K562 (cell line): ENCODE measurements at regions not wholly inside any gene's neighbourhood (a gene's known extent, or its start where the extent isn't known, plus 50 kb on each side); places are given as distances from the start of the nearest gene placed in this dataset.
A peak's percentile ranks its signal among the peaks of the same experiment; 100 is the strongest.

Experiments
- ASH1L ChIP-seq: fragments of 450-650 bp; IDR thresholded peaks from 2 replicates; pipeline ENCODE4 v1.6.1; 2018; ENCODE audit warnings: borderline replicate concordance, mild to moderate bottlenecking, low read depth; ENCODE audit not compliant: partially characterized antibody
- CEBPB ChIP-seq: fragments of 450-650 bp; IDR thresholded peaks from 2 replicates; pipeline ENCODE4 v1.6.1; 2016; ENCODE audit warnings: missing genetic modification characterization, missing compliant biosample characterization
- CXXC5 ChIP-seq: fragments of 250-450 bp; sonication (Bioruptor Pico); IDR thresholded peaks from 2 replicates; pipeline ENCODE4 v1.8.0; 2022; ENCODE audit warnings: inconsistent platforms, mild to moderate bottlenecking, moderate library complexity
- DIDO1 ChIP-seq: fragments of 450-650 bp; IDR thresholded peaks from 2 replicates; pipeline ENCODE4 v1.6.1; 2016; ENCODE audit warnings: low read depth, missing biosample characterization, missing genetic modification characterization
- IFI16 ChIP-seq: fragments of 250-450 bp; sonication (Bioruptor Pico); IDR thresholded peaks from 2 replicates; pipeline ENCODE4 v2.1.2; 2022; ENCODE audit warnings: mild to moderate bottlenecking, inconsistent platforms
- NEUROD1 ChIP-seq: fragments of 150-350 bp; IDR thresholded peaks from 2 replicates; pipeline ENCODE4 v1.6.1; 2014; ENCODE audit warnings: borderline replicate concordance, low read length, low read depth; ENCODE audit not compliant: partially characterized antibody
- STAT5A ChIP-seq: IDR thresholded peaks from 2 replicates; pipeline ENCODE4 v1.6.1; 2012; ENCODE audit warnings: low read length, inconsistent platforms, borderline replicate concordance
- TEAD2 ChIP-seq: fragments of 450-650 bp; IDR thresholded peaks from 2 replicates; pipeline ENCODE4 v1.6.1; 2016; ENCODE audit warnings: missing genetic modification characterization, control low read depth, missing compliant biosample characterization
- ZNF121 ChIP-seq: sonication (generic); formaldehyde crosslinking; conservative IDR thresholded peaks from 2 replicates; pipeline ENCODE4 v1.8.0; 2022; ENCODE audit warnings: missing genetic modification reagents
- ZNF174 ChIP-seq: fragments of 250-450 bp; sonication (Bioruptor Pico); IDR thresholded peaks from 2 replicates; pipeline ENCODE4 v1.4.0; 2020; ENCODE audit warnings: mild to moderate bottlenecking
- ZNF408 ChIP-seq: fragments of 250-450 bp; sonication (Bioruptor Pico); IDR thresholded peaks from 2 replicates; pipeline ENCODE4 v1.4.0; 2020; ENCODE audit warnings: low read depth, mild to moderate bottlenecking, moderate library complexity
- TF ChIP-seq, protein P1 (sequence below): fragments of 250-450 bp; sonication (Bioruptor Pico); IDR thresholded peaks from 2 replicates; pipeline ENCODE4 v1.4.0; 2020
- TF ChIP-seq, protein P2 (sequence below): fragments of 450-650 bp; formaldehyde crosslinking; IDR thresholded peaks from 2 replicates; pipeline ENCODE4 v1.4.0; 2020; ENCODE audit warnings: mild to moderate bottlenecking, moderate library complexity
- TF ChIP-seq, protein P3 (sequence below): sonication (generic); formaldehyde crosslinking; IDR thresholded peaks from 2 replicates; pipeline ENCODE4 v1.8.0; 2022; ENCODE audit warnings: mild to moderate bottlenecking, missing genetic modification reagents

DNA sequence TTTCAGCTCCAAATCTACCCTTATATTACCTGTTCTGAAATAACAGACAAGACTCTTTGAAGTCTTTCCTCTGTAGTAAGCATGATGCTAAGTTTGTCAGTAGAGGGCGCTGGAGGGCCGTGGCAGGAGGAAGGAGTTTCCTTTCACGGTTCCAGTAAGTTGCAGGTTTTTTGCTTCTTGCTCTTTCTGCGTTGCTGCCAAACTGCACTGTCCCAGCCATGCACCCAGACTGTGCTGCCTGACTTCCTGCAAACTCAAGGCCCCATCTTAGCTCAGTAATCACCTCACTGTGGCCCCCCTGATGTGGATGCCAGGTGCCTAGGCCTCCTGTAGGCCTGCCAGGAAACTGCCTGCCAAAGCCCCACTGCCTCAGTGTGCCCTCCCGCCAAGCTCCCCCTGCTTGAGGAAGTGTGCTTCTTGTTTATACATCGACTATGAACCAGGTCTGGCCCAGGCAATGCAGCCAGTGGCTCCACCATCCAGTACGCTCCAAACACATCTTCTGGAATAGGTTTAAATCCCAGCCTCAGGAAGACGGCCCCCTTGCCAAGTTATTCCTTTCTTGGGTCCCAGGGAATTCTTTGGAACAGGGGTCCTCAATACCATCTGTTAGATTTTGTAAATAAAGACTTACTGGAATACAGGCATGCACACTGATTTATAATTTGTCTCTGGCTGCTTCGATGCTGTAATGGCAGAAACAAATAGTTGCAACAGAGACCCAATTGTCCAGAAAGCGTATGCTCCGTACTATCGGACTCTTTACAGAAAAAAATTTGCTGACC, 193.7 kb upstream of the LRIG3 start (continued):
- TF ChIP-seq, protein P1, sequence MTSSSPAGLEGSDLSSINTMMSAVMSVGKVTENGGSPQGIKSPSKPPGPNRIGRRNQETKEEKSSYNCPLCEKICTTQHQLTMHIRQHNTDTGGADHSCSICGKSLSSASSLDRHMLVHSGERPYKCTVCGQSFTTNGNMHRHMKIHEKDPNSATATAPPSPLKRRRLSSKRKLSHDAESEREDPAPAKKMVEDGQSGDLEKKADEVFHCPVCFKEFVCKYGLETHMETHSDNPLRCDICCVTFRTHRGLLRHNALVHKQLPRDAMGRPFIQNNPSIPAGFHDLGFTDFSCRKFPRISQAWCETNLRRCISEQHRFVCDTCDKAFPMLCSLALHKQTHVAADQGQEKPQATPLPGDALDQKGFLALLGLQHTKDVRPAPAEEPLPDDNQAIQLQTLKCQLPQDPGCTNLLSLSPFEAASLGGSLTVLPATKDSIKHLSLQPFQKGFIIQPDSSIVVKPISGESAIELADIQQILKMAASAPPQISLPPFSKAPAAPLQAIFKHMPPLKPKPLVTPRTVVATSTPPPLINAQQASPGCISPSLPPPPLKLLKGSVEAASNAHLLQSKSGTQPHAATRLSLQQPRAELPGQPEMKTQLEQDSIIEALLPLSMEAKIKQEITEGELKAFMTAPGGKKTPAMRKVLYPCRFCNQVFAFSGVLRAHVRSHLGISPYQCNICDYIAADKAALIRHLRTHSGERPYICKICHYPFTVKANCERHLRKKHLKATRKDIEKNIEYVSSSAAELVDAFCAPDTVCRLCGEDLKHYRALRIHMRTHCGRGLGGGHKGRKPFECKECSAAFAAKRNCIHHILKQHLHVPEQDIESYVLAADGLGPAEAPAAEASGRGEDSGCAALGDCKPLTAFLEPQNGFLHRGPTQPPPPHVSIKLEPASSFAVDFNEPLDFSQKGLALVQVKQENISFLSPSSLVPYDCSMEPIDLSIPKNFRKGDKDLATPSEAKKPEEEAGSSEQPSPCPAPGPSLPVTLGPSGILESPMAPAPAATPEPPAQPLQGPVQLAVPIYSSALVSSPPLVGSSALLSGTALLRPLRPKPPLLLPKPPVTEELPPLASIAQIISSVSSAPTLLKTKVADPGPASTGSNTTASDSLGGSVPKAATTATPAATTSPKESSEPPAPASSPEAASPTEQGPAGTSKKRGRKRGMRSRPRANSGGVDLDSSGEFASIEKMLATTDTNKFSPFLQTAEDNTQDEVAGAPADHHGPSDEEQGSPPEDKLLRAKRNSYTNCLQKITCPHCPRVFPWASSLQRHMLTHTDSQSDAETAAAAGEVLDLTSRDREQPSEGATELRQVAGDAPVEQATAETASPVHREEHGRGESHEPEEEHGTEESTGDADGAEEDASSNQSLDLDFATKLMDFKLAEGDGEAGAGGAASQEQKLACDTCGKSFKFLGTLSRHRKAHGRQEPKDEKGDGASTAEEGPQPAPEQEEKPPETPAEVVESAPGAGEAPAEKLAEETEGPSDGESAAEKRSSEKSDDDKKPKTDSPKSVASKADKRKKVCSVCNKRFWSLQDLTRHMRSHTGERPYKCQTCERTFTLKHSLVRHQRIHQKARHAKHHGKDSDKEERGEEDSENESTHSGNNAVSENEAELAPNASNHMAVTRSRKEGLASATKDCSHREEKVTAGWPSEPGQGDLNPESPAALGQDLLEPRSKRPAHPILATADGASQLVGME (CRISPR knock-in tag) = no peak
- TF ChIP-seq NEUROD1 (no peak), ZNF408 (CRISPR knock-in tag) (no peak), IFI16 (CRISPR knock-in tag) (no peak), CEBPB (no peak), ASH1L (no peak), STAT5A (no peak), CXXC5 (CRISPR knock-in tag) (no peak), TEAD2 (no peak), ZNF174 (CRISPR knock-in tag) (no peak), DIDO1 (tag) (no peak), ZNF121 (CRISPR knock-in tag) (no peak)
- TF ChIP-seq, protein P2, sequence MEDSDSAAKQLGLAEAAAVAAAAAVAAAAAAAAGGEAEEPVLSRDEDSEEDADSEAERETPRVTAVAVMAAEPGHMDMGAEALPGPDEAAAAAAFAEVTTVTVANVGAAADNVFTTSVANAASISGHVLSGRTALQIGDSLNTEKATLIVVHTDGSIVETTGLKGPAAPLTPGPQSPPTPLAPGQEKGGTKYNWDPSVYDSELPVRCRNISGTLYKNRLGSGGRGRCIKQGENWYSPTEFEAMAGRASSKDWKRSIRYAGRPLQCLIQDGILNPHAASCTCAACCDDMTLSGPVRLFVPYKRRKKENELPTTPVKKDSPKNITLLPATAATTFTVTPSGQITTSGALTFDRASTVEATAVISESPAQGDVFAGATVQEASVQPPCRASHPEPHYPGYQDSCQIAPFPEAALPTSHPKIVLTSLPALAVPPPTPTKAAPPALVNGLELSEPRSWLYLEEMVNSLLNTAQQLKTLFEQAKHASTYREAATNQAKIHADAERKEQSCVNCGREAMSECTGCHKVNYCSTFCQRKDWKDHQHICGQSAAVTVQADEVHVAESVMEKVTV (CRISPR knock-in tag) = 0 out of 2 replicates have a peak, but pooled peaks have one; percentile 17
- TF ChIP-seq, protein P3, sequence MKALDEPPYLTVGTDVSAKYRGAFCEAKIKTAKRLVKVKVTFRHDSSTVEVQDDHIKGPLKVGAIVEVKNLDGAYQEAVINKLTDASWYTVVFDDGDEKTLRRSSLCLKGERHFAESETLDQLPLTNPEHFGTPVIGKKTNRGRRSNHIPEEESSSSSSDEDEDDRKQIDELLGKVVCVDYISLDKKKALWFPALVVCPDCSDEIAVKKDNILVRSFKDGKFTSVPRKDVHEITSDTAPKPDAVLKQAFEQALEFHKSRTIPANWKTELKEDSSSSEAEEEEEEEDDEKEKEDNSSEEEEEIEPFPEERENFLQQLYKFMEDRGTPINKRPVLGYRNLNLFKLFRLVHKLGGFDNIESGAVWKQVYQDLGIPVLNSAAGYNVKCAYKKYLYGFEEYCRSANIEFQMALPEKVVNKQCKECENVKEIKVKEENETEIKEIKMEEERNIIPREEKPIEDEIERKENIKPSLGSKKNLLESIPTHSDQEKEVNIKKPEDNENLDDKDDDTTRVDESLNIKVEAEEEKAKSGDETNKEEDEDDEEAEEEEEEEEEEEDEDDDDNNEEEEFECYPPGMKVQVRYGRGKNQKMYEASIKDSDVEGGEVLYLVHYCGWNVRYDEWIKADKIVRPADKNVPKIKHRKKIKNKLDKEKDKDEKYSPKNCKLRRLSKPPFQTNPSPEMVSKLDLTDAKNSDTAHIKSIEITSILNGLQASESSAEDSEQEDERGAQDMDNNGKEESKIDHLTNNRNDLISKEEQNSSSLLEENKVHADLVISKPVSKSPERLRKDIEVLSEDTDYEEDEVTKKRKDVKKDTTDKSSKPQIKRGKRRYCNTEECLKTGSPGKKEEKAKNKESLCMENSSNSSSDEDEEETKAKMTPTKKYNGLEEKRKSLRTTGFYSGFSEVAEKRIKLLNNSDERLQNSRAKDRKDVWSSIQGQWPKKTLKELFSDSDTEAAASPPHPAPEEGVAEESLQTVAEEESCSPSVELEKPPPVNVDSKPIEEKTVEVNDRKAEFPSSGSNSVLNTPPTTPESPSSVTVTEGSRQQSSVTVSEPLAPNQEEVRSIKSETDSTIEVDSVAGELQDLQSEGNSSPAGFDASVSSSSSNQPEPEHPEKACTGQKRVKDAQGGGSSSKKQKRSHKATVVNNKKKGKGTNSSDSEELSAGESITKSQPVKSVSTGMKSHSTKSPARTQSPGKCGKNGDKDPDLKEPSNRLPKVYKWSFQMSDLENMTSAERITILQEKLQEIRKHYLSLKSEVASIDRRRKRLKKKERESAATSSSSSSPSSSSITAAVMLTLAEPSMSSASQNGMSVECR (CRISPR knock-in tag) = no peak
